Embryonic facial prominence (tissue), 1 donor: ENCODE measurements at regions not wholly inside any gene's neighbourhood (a gene's known extent, or its start where the extent isn't known, plus 50 kb on each side); places are given as distances from the start of the nearest gene placed in this dataset.
"Not testable (repeated sequence)": the region's sequence is repeated elsewhere in the genome, so short reads cannot be mapped to it uniquely, and the experiment has no call there.

Source experiments
- DNase-seq: peaks from one replicate; pipeline ENCODE4 v3.0.0-alpha.2; 2016; ENCODE audit errors: extremely low spot score

DNA sequence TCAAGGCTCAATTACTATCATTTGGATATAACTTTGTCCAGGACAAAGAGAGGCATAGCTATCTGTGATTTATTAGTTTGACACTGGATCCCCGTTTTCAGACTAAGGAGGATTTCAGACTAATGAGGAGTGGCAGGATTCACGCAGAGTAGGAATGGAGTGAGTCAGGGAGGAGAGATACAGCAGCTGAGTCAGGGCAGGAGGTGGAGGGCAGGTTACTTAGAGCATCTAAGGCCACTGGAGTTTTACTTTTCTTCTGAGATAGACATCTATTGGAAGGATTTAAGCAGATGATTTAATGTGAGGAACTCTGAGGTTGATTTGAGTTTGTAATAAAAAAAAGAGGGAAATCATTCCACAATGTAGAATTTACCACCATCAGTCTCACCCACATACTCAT, 110.6 kb downstream of the RPIA start:
- not testable (repeated sequence) for DNase-seq

DNA sequence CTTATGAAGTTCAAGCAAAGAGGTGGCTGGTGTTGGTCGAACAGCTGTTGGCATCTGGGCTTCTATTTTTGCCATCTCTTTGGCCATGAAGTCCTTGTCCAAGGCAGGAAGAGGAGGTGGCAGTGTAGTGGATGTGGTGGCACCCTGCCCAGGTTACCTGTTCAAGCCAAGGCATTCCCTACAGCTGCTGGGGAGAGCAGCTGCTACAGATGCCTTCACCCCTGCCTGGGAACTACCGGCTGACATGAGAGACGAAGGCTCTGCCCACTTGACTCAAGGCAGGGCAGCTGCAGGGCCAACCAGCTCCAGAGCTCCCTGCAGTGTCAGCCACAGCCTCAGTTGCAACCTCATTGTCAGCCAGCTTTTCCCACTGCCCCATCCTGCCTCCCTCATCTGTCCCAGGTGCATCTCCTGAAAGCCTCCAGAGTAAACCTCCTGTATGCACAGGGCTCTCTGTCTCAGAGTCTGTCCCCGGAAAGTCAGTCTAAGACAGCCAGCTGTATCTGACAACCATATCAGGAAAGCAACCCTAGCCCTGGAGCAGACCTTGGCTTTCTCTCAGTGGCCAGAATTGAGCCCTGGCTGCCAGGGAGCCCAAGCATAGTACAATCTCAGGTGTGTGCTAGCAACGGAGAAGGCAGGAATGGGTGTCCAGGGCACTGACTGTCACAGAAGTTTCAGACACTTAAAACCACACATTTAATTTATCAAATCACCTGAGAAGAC, 115.9 kb downstream of the RPIA start:
- DNase-seq, result no peak

- no peak for DNase-seq
These were observed 116.6 kb downstream of the RPIA start for GRCh38 chr2:88808083-88808482.

- DNase-seq, result no peak
These were observed 117.2 kb downstream of the RPIA start for GRCh38 chr2:88808652-88809051.

GRCh38 chr2:88809216-88809615, 117.7 kb downstream of the RPIA start:
- DNase-seq, result no peak

GRCh38 chr2:88810017-88810416, 118.5 kb downstream of the RPIA start:
- DNase-seq, result no peak

GRCh38 chr2:88810488-88810887, 119.0 kb downstream of the RPIA start:
- no peak for DNase-seq

DNA sequence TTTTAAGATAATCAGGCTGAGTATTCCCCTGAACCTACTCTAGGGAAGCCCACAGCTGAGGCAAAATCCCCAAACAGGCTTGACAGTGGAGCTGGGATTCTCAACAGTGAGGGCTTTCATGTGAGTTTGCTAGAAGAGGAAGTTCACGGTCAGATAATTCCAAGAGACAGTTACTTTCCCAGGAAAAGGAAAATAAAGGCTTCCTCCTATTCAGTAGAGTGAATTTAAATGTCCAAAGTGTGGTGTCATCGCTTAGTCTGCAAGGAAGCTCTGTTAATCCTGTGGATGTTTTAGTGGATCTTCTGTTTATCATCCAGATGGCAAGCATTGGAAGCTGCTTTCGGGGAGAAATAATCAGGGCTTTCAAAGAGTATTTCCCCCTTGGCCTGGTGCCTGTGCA, 119.8 kb downstream of the RPIA start:
- no peak for DNase-seq

DNA sequence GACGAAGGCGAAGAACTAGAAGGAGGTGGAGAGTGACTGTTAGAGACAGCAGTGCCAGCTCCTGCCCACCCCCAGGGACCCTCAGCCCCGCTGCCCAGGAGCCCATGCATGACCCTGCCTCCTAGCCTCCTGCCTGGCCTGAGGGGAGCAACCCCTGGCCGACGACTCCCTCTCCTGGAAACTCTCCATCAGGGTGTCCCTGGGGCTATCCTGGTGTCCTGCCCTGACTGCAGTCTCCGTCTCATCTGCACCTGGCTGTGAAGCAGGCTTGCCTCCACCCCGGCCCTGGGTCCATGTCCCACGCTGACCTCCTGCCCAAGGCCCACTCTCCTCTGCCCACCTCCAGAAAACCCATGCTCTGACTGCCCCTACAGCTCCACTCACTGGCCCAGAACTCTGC, 120.2 kb downstream of the RPIA start:
- DNase-seq, result no peak

DNA sequence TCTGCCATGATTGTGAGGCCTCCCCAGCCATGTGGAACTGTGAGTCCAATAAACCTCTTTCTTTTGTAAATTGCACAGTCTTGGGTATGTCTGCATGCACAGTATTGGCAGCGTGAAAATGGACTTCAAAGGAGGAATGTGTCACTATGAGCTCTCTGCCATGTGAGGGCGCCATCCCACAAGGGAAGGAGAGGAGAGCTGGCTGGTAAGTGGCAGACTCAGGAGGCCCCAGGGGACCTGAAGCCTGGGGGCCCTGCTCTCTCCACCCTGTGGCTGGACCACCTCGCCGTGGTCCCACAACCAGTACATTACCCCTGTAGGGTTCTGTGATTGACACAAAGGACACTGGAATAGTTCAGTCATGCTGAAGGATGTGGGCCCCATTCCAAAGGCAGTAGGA, 122.1 kb downstream of the RPIA start:
- no peak for DNase-seq

- no peak for DNase-seq
These were observed 123.8 kb downstream of the RPIA start for GRCh38 chr2:88815282-88815681.

GRCh38 chr2:88815697-88816096, 124.2 kb downstream of the RPIA start:
- DNase-seq, result no peak

- no peak for DNase-seq
These were observed 126.9 kb downstream of the RPIA start for GRCh38 chr2:88818381-88818780.

DNA sequence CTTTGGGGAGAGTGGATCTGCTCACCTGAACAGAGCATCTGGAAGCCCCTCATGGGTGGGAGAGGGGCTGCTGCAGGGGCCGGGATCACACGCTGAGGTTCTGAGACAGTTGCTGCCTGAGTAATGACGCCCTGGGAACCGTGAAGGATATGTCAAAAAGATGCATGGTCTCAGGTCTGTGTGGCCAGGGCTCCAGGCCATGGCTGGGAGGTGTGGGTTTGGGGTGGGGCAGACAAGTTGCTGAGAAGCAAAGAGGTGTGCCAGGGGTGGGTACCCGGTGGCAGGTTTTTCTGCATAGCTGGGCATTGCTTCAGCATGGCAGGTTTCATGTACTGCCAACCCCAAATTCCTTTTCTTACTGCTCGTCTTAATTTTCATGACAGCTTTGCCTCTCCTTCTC, 133.5 kb downstream of the RPIA start:
- DNase-seq, result no peak

DNA sequence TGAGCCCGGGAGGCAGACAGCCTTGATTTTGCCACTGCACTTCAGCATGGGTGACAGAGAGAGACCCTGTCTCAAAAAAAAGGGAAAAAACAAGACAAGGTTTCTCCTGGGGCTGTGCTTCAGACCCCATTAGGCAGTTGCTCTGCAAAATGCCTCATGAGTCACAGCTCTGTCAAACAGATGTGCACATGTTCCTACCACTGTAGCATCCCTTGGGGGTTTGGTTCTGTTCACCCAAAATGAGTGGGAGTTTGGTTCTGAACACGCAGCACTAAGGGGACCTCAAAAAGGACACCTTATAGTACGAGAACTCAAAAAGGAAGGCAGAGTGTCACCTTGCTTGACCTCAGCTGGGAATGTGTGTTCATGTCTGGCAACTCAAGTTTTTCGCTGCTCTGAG, 134.9 kb downstream of the RPIA start:
- DNase-seq, result no peak

GRCh38 chr2:88827821-88828220, 136.3 kb downstream of the RPIA start:
- DNase-seq, result no peak

DNA sequence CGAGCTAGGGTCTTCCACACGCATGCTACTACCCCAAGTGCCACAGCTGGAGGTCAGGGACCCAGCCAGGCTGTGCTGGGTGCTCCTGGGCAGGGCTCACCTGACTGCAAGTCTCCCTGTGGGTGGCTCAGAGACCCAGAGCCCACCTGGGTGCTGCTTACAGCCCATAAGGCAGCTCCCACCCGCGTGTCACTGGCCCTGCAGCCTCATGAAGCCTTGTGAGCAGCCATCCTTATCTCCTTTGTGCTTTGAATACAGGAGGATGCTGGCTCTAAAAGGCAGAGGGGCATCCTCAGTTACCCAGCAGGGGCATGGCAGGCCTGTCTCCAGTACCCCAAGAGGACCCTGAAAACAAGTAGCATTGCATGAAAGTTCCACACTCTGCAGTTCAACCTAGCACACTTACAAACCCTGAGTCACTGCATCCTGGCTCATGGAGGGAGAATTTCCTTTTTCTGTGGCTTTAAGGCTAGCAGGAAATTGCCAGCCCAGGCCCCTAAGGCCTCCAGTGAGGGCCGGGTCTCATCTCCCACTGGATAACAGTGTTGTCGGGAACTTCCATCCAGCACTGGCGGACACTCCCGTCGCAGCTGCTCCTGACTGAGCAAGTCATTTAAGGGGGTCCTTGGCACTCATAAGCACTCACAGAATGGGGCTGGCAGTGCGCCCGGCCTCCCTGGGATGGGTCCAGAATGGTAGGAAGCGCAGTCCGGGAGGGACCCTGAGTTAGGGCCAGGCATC, 137.1 kb downstream of the RPIA start:
- no peak for DNase-seq

GRCh38 chr2:88829607-88830463, 138.4 kb downstream of the RPIA start:
- DNase-seq, result no peak

GRCh38 chr2:88831071-88831791, 139.8 kb downstream of the RPIA start:
- no peak for DNase-seq

- no peak for DNase-seq
These were observed 140.3 kb downstream of the RPIA start for GRCh38 chr2:88831792-88832248.

GRCh38 chr2:88832311-88832991, 141.0 kb downstream of the RPIA start:
- no peak for DNase-seq
